GM12878 (cell line): ENCODE measurements at regions not wholly inside any gene's neighbourhood (a gene's known extent, or its start where the extent isn't known, plus 50 kb on each side); places are given as distances from the start of the nearest gene placed in this dataset.

Experiments
- ATAC-seq: fragments of 200-7000 bp; cut with Tn5 transposase; 3 replicates; pipeline ENCODE4 v1.9.1; 2020; ENCODE audit warnings: mild to moderate bottlenecking, moderate library complexity
- BruUV-seq: library from RNA; stranded (reverse); fragments of 400-500 nt; replicated peaks from 2 replicates; lab custom pipeline; 2021; lab: Mats Ljungman, UMichigan
- CTCF ChIA-PET: fragments of 300-600 bp; sonication (Branson Sonifier 250); formaldehyde crosslinking; extraction: SDS; loops from one replicate; lab custom pipeline; 2021; ENCODE audit warnings: inconsistent platforms; lab: Yijun Ruan, JAX
- POLR2A ChIA-PET: fragments of 350-600 bp; formaldehyde crosslinking; extraction: SDS; loops from one replicate; lab custom pipeline; 2021; ENCODE audit warnings: inconsistent platforms; lab: Charles Lee
- RAD21 ChIA-PET: fragments of 300-600 bp; sonication (Branson Sonifier 250); formaldehyde crosslinking; loops from one replicate; lab custom pipeline; 2023; ENCODE audit warnings: antibody characterized with exemption; ENCODE audit not compliant: unreplicated experiment; lab: Charles Lee
- SMC1A ChIA-PET: fragments of 300-600 bp; sonication (Branson Sonifier 250); formaldehyde crosslinking; loops from one replicate; lab custom pipeline; 2023; ENCODE audit not compliant: unreplicated experiment, uncharacterized antibody; lab: Charles Lee
- DNase-seq: peaks from one replicate; pipeline ENCODE4 v3.0.0-alpha.2; 2011; ENCODE audit warnings: low read depth, low spot score
- FAIRE-seq: peaks from 3 replicates; lab custom pipeline; 2011; peaks lifted over from hg19 to GRCh38; lab: Jason Lieb, UNC
- H2AFZ ChIP-seq: 2 replicates; pipeline ENCODE4 v1.6.0; 2011; ENCODE audit warnings: low read depth, low read length, control low read depth; ENCODE audit not compliant: control insufficient read depth
- H3K27ac ChIP-seq: 2 replicates; pipeline ENCODE4 v1.5.1; 2011; ENCODE audit warnings: control low read depth; ENCODE audit not compliant: control insufficient read depth, insufficient read depth
- H3K27me3 ChIP-seq, 2 experiments: replicated peaks in 1 of 2; 2 replicates each; pipeline versions ENCODE4 v1.6.0 to v1.6.1; 2011; ENCODE audit warnings: low read length in 1 of 2; ENCODE audit not compliant: control insufficient read depth in 2 of 2, insufficient read depth in 2 of 2
- H3K36me3 ChIP-seq, 2 experiments: 2 replicates each; pipeline ENCODE4 v1.5.1; 2011; ENCODE audit warnings: low read length in 1 of 2; ENCODE audit not compliant: control insufficient read depth in 2 of 2, insufficient read depth in 2 of 2
- H3K4me1 ChIP-seq: 2 replicates; pipeline ENCODE4 v1.6.1; 2011; ENCODE audit warnings: mild to moderate bottlenecking, low read length, moderate library complexity, mixed read lengths; ENCODE audit not compliant: control insufficient read depth, insufficient read depth
- H3K4me2 ChIP-seq: 2 replicates; pipeline ENCODE4 v1.6.0; 2011; ENCODE audit warnings: control low read depth; ENCODE audit not compliant: control insufficient read depth, insufficient read depth
- H3K4me3 ChIP-seq: fragments of 200-600 bp; sonication (generic); 2 replicates; pipeline ENCODE4 v1.5.1; 2016
- H3K79me2 ChIP-seq: 2 replicates; pipeline ENCODE4 v1.6.0; 2011; ENCODE audit warnings: low read length; ENCODE audit not compliant: control insufficient read depth, insufficient read depth
- H3K9ac ChIP-seq: 2 replicates; pipeline ENCODE4 v1.8.0; 2011; ENCODE audit warnings: low read length, control low read depth, mixed read lengths; ENCODE audit not compliant: control insufficient read depth, insufficient read depth
- H3K9me3 ChIP-seq: replicated peaks from 3 replicates; pipeline ENCODE4 v1.5.1; 2011; ENCODE audit warnings: mild to moderate bottlenecking, low read length; ENCODE audit not compliant: control insufficient read depth, insufficient read depth
- H4K20me1 ChIP-seq: 2 replicates; pipeline ENCODE4 v1.6.0; 2011; ENCODE audit not compliant: control insufficient read depth, insufficient read depth
- CBFB ChIP-seq: IDR thresholded peaks from 2 replicates; pipeline ENCODE4 v1.6.1; 2016; ENCODE audit warnings: antibody characterized with exemption, low read depth
- CHD1 ChIP-seq: IDR thresholded peaks from 2 replicates; pipeline ENCODE4 v1.6.1; 2012; ENCODE audit warnings: low read depth, low read length, improper control_type of control experiment
- CTCF ChIP-seq, 3 experiments: IDR thresholded peaks in 2 of 3; conservative IDR thresholded peaks in 1 of 3; 2 replicates each; pipeline ENCODE4 v1.5.1; 2011; ENCODE audit warnings: low read depth in 3 of 3, low read length in 3 of 3, mild to moderate bottlenecking in 3 of 3, control low read depth in 2 of 3, moderate library complexity in 2 of 3, inconsistent platforms in 1 of 3, mixed read lengths in 1 of 3; ENCODE audit not compliant: control insufficient read depth in 2 of 3, insufficient read depth in 1 of 3; ENCODE audit errors: extremely low read depth in 1 of 3
- CUX1 ChIP-seq: IDR thresholded peaks from 2 replicates; pipeline ENCODE4 v1.6.1; 2012; ENCODE audit warnings: improper control_type of control experiment, low read depth, low read length; ENCODE audit not compliant: insufficient replicate concordance
- MTA2 ChIP-seq: fragments of 450-650 bp; IDR thresholded peaks from 2 replicates; pipeline ENCODE4 v1.6.1; 2016; ENCODE audit warnings: low read depth, mild to moderate bottlenecking, moderate library complexity
- NKRF ChIP-seq: fragments of 450-650 bp; conservative IDR thresholded peaks from 2 replicates; pipeline ENCODE4 v1.6.1; 2017; ENCODE audit warnings: mild to moderate bottlenecking, moderate library complexity
- SREBF2 ChIP-seq: IDR thresholded peaks from 2 replicates; pipeline ENCODE4 v1.6.1; 2012; ENCODE audit warnings: mild to moderate bottlenecking, low read length
- STAT3 ChIP-seq: IDR thresholded peaks from 2 replicates; pipeline ENCODE4 v1.6.1; 2011; ENCODE audit warnings: low read depth, low read length, improper control_type of control experiment
- ZNF207 ChIP-seq: fragments of 450-650 bp; IDR thresholded peaks from 2 replicates; pipeline ENCODE4 v1.6.1; 2014; ENCODE audit warnings: antibody characterized with exemption, mild to moderate bottlenecking, borderline replicate concordance
- ZNF217 ChIP-seq: fragments of 450-650 bp; IDR thresholded peaks from 2 replicates; pipeline ENCODE4 v1.6.1; 2017; ENCODE audit warnings: antibody characterized with exemption, mild to moderate bottlenecking
- ZSCAN29 ChIP-seq: fragments of 450-650 bp; IDR thresholded peaks from 2 replicates; pipeline ENCODE4 v1.6.1; 2017; ENCODE audit warnings: mild to moderate bottlenecking, moderate library complexity
- WGBS: methylation state at CpG from one replicate; pipeline ENCODE4 v1.1.6; 2016; ENCODE audit warnings: low lambda C conversion rate; ENCODE audit not compliant: insufficient replicate concordance, insufficient coverage; ENCODE audit errors: missing lambda C conversion rate; 5-methylcytosine and 5-hydroxymethylcytosine counted together
- in situ Hi-C: fragments of 300-500 bp; cut with MboI; formaldehyde crosslinking; loops from 9 replicates; pipeline ENCODE4 v1.14.3; 2018; ENCODE audit warnings: mixed read lengths
- intact Hi-C: fragments of 100-400 bp; cut with micrococcal nuclease; formaldehyde crosslinking; loops from one replicate; pipeline ENCODE4 v1.14.2; 2022; ENCODE audit not compliant: unreplicated experiment

GRCh38 chr12:20232931-20233675 is 135.2 kb upstream of the PDE3A start:
- Histone ChIP-seq H3K4me1 (no peaks in the 10 kb centered on the region), H3K27ac (no peak overlapping the region), H2AFZ (no peak overlapping the region), H3K4me3 (no peak overlapping the region), H4K20me1 (no peaks in the 10 kb centered on the region), H3K4me2 (no peak overlapping the region), H3K79me2 (no peaks in the 10 kb centered on the region), H3K9me3 (no peaks in the 10 kb centered on the region; the same call in 2 of the 3 replicates), H3K9ac (no peak overlapping the region), H3K36me3 (no peaks in the 10 kb centered on the region), H3K27me3 (no peaks in the 10 kb centered on the region)
- ChIA-PET RAD21 (no interaction called here), SMC1A (no interaction called here), CTCF (no interaction called here), POLR2A (no interaction called here)
- no TSS peak for BruUV-seq
- in situ Hi-C loops (no loop called here), intact Hi-C loops (no loop called here)
- FAIRE-seq (no peak), DNase-seq (no peak), ATAC-seq (no peak)
- 6% methylated on average over 5 of the region's 5 CpGs for WGBS
- TF ChIP-seq ZNF217 (no peak), STAT3 (no peak), SREBF2 (no peak), CHD1 (no peak), ZNF207 (no peak), MTA2 (no peak), NKRF (no peak), ZSCAN29 (no peak), CBFB (no peak), CUX1 (no peak), CTCF (IDR thresholded peaks at IDR 0.05 in 2 of 3, conservative IDR thresholded peaks at IDR 0.05 in 1 of 3; ENCODE audit: control insufficient read depth in 2 of 3, extremely low read depth in 1 of 3, insufficient read depth in 1 of 3, low read depth in 3 of 3, low read length in 3 of 3) (no peak)
